ENCODE measurements at regions not wholly inside any gene's neighbourhood (a gene's known extent, or its start where the extent isn't known, plus 50 kb on each side); places are given as distances from the start of the nearest gene placed in this dataset.

DNA sequence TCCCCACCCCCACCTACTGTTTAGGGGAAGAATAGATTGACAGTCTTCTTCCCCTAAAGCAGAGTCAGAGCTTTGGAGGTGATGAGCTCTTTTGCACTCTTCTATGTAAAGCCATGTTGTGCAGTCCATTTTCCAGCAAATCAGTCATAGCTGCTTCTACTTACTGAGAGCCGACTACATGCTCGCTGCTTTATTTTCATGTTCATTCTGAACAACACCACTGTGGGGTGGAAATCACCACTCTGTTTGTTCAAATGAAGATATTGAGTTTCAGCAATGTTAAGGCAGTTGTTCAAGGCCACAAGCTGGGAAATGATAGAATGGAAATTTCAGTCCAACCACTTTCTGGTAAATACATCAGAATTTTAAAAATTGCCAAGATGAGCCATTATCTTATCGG is 88.3 kb downstream of the INSIG2 start:
- DNase-seq, result no peak

DNA sequence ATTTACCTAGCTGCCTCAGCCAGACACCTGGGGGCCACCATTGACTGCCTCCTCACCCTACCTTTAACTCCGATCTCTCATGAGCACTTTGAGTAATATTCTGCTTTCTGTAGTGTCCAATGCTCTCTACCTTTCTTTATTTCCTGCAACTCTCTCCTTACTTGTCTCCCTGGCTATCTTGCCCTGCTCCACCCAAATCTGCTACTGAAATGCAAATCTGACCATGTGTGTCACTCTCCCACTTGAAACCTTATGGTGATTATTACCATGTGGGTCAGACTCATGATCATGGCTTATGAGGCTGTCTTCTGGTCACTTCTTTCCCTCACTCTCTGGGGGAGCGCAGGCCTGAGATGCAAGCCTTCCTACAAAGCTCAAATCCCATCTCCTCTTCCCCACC is 83.3 kb downstream of the INSIG2 start:
- DNase-seq, result no peak

DNA sequence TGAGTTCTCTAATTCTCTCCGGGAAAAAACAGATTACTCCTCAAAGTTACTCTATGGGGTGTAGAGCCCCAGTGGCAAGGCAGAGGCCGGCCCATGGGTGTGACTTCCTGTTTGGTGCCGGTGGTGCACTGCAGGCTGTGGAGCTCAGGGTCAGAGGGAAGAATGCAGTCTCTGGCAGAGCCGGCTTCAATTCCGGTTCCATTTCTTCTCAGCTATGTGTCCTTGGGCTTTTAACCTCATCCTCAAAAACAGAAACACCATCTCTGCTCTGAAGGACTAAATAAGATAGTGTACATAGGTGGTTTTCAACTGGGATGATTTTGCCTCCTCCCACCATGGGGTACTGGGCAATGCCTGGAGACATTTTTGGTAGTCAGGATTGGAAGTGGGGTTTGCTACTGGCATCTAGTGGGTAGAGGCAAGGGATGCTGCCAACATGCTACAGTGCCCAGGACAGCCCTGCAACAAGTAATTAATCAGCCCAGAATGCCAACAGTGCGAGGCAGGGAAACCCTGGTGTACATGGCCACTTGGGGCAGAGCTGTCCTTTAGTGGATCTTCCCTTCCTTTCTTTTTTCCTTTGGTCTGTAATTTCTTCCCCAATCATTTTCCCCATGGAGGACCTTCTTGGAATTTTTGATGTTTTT is 81.2 kb downstream of the INSIG2 start:
- DNase-seq, result no peak

DNA sequence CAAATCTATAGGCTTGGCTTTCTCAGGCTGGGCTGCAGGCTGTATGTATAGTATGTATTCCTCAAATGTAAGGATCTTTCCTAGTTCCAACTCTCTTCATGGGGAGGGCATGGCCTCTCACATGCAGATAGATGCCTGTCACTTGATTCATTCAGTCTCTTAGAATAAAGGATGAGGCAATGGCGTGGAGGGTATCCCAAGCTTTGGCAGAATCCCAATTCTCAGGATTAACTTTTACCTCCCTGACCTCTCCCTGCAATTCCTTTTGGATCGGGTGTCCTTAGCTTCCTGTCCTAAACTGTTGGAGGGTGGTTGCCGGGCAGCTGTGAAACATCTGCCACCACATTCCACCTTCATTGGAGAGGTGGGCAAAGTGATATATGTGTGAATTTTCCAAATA is 80.3 kb downstream of the INSIG2 start:
- DNase-seq, result no peak

DNA sequence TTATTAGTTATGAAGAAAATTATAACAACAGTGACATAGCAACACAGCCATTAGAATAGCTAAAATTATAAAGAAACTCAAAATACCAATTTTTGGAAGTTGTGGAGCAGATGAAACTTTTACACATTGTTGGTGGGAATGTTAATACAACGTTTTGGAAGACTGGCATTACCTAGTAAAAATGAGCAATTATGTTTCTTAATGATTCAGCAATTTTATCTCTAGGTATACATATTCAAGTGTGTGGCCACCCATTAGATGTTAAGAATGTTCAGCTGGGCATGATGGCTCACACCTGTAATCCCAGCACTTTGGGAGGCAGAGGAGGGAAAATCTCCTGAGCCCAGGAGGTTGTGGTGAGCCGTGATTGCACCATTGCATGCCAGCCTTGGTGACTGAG is 78.8 kb downstream of the INSIG2 start:
- DNase-seq, result no peak

DNA sequence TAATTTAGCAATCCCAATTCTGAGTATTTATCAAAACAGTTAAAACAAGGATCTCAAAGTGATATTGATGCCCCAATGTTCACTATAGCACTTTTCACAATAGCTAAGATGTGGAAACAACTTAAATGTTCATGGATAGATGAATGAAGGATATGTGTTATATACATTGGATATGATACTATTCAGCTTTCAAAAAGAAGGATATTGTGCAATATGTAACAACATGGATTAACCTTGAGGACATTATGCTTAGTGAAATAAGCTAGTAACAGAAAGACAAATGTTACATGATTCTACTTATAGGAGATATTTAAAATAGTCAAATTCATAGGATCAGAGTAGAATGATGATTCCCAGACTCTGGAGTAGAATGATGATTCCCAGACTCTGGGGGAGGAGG is 78.0 kb downstream of the INSIG2 start:
- no peak for DNase-seq

DNA sequence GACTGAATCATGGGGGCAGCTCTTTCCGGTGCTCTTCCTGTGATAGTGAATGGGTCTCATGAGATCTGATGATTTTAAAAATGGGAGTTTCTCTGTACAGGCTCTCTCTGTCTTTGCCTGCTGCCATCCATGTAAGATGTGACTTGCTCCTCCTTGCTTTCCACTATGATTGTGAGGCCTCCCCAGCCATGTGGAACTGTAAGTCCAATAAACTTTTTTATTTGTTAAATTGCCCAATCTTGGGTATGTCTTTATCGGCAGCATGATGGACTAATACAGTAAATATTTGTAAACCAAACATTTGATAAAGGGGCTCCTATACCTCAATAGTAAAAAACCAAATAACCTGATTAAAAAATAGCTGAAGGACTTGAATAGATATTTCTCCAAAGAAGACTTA is 77.3 kb downstream of the INSIG2 start:
- no peak for DNase-seq
